Ishikawa (cell line): ENCODE measurements at regions not wholly inside any gene's neighbourhood (a gene's known extent, or its start where the extent isn't known, plus 50 kb on each side); places are given as distances from the start of the nearest gene placed in this dataset.

Experiments
- EP300 ChIP-seq: IDR thresholded peaks from 2 replicates; pipeline ENCODE4 v1.6.1; 2012; ENCODE audit warnings: borderline replicate concordance
- NFIC ChIP-seq: IDR thresholded peaks from 2 replicates; pipeline ENCODE4 v1.6.1; 2012
- REST ChIP-seq: IDR thresholded peaks from 2 replicates; pipeline ENCODE4 v1.6.1; 2012; ENCODE audit warnings: low read depth, mild to moderate bottlenecking
- USF1 ChIP-seq: IDR thresholded peaks from 2 replicates; pipeline ENCODE4 v1.6.1; 2012
- YY1 ChIP-seq: IDR thresholded peaks from 2 replicates; pipeline ENCODE4 v1.6.1; 2012; ENCODE audit warnings: low read depth
- ZBTB7A ChIP-seq: IDR thresholded peaks from 2 replicates; pipeline ENCODE4 v1.6.1; 2012; ENCODE audit warnings: low read depth

GRCh38 chr18:77622009-77622692 lies 372.5 kb downstream of the GALR1 start:
- TF ChIP-seq YY1 (no peak), EP300 (no peak), NFIC (no peak), USF1 (no peak), ZBTB7A (no peak), REST (no peak)
